GM18951 (cell line): ENCODE measurements at regions not wholly inside any gene's neighbourhood (a gene's known extent, or its start where the extent isn't known, plus 50 kb on each side); places are given as distances from the start of the nearest gene placed in this dataset.

ENCODE experiments used
- POLR2A ChIP-seq: IDR thresholded peaks from 4 replicates; pipeline ENCODE4 v1.6.1; 2011; ENCODE audit warnings: mild to moderate bottlenecking; ENCODE audit not compliant: insufficient read length, insufficient read depth; ENCODE audit errors: extremely low read depth
- in situ Hi-C: fragments of 300-500 bp; cut with MboI; formaldehyde crosslinking; loops from one replicate; pipeline ENCODE4 v1.12.0; 2022; ENCODE audit warnings: low sequenced_read_pairs, mixed read lengths, inconsistent platforms; ENCODE audit not compliant: unreplicated experiment

GRCh38 chr2:217225596-217225995 is 365.7 kb upstream of the TNP1 start:
- in situ Hi-C loops: no loop called here
- no peak for TF ChIP-seq POLR2A

GRCh38 chr2:217223222-217223930 is 363.5 kb upstream of the TNP1 start:
- in situ Hi-C loops: no loop called here
- TF ChIP-seq POLR2A: no peak

GRCh38 chr2:217222309-217222910 is 362.5 kb upstream of the TNP1 start:
- in situ Hi-C loops: no loop called here
- TF ChIP-seq POLR2A: no peak

GRCh38 chr2:217220228-217221013 is 360.6 kb upstream of the TNP1 start:
- no peak for TF ChIP-seq POLR2A
- in situ Hi-C loops: no loop called here

GRCh38 chr2:217219164-217219520 is 359.3 kb upstream of the TNP1 start:
- in situ Hi-C loops: no loop called here
- no peak for TF ChIP-seq POLR2A

- in situ Hi-C loops: no loop called here
- no peak for TF ChIP-seq POLR2A
These were observed 358.7 kb upstream of the TNP1 start for GRCh38 chr2:217218269-217219163.

- in situ Hi-C loops: no loop called here
- no peak for TF ChIP-seq POLR2A
These were observed 357.1 kb upstream of the TNP1 start for GRCh38 chr2:217216982-217217381.

GRCh38 chr2:217216316-217216715 is 356.5 kb upstream of the TNP1 start:
- in situ Hi-C loops: no loop called here
- no peak for TF ChIP-seq POLR2A

GRCh38 chr2:217215877-217216276 is 356.0 kb upstream of the TNP1 start:
- TF ChIP-seq POLR2A: no peak
- in situ Hi-C loops: no loop called here

GRCh38 chr2:217208867-217209266 is 349.0 kb upstream of the TNP1 start:
- in situ Hi-C loops: no loop called here

GRCh38 chr2:217207699-217208010 is 347.8 kb upstream of the TNP1 start:
- in situ Hi-C loops: no loop called here
- no peak for TF ChIP-seq POLR2A

More at GRCh38 chr2:217208867-217209266, 349.0 kb upstream of the TNP1 start:
- TF ChIP-seq POLR2A: no peak

GRCh38 chr2:217206907-217207698 is 347.2 kb upstream of the TNP1 start:
- TF ChIP-seq POLR2A: no peak

More at GRCh38 chr2:217206907-217207698, 347.2 kb upstream of the TNP1 start:
- in situ Hi-C loops: no loop called here
